GM21447 (cell line): ENCODE measurements at regions not wholly inside any gene's neighbourhood (a gene's known extent, or its start where the extent isn't known, plus 50 kb on each side); places are given as distances from the start of the nearest gene placed in this dataset.
"Not testable (repeated sequence)": the region's sequence is repeated elsewhere in the genome, so short reads cannot be mapped to it uniquely, and the experiment has no call there.

ENCODE experiments used
- ATAC-seq: cut with Tn5 transposase; IDR thresholded peaks from one replicate; pipeline ENCODE4 v1.9.1; 2021; ENCODE audit not compliant: unreplicated experiment

GRCh38 chr2:198544461-198544860 is 740.1 kb downstream of the PLCL1 start:
- ATAC-seq, result no peak

GRCh38 chr2:198534756-198535155 is 730.4 kb downstream of the PLCL1 start:
- ATAC-seq, result no peak

GRCh38 chr2:198525211-198525969 is 721.0 kb downstream of the PLCL1 start:
- no peak for ATAC-seq

GRCh38 chr2:198523710-198524109 is 719.3 kb downstream of the PLCL1 start:
- no peak for ATAC-seq

- ATAC-seq, result no peak
Measured at GRCh38 chr2:198518935-198519334, 714.5 kb downstream of the PLCL1 start.

GRCh38 chr2:198517976-198518375 is 713.6 kb downstream of the PLCL1 start:
- no peak for ATAC-seq

GRCh38 chr2:198508610-198509009 is 704.2 kb downstream of the PLCL1 start:
- not testable (repeated sequence) for ATAC-seq

GRCh38 chr2:198499539-198499938 is 695.1 kb downstream of the PLCL1 start:
- ATAC-seq, result no peak

GRCh38 chr2:198498516-198498915 is 694.1 kb downstream of the PLCL1 start:
- no peak for ATAC-seq

- no peak for ATAC-seq
Measured at GRCh38 chr2:198498048-198498447, 693.7 kb downstream of the PLCL1 start.

GRCh38 chr2:198494931-198495330 is 690.5 kb downstream of the PLCL1 start:
- no peak for ATAC-seq

- no peak for ATAC-seq
Measured at GRCh38 chr2:198490748-198491147, 686.4 kb downstream of the PLCL1 start.

GRCh38 chr2:198488964-198489363 is 684.6 kb downstream of the PLCL1 start:
- ATAC-seq, result no peak

- ATAC-seq, result no peak
Measured at GRCh38 chr2:198483051-198483450, 678.7 kb downstream of the PLCL1 start.

- ATAC-seq, result no peak
Measured at GRCh38 chr2:198479065-198479464, 674.7 kb downstream of the PLCL1 start.

- ATAC-seq, result no peak
Measured at GRCh38 chr2:198478361-198478760, 674.0 kb downstream of the PLCL1 start.

GRCh38 chr2:198476007-198476406 is 671.6 kb downstream of the PLCL1 start:
- ATAC-seq, result no peak

GRCh38 chr2:198471291-198471690 is 666.9 kb downstream of the PLCL1 start:
- ATAC-seq, result no peak

- ATAC-seq, result no peak
Measured at GRCh38 chr2:198468136-198468535, 663.7 kb downstream of the PLCL1 start.

GRCh38 chr2:198465970-198466369 is 661.6 kb downstream of the PLCL1 start:
- no peak for ATAC-seq

GRCh38 chr2:198456418-198456817 is 652.0 kb downstream of the PLCL1 start:
- no peak for ATAC-seq

- ATAC-seq, result no peak
Measured at GRCh38 chr2:198453866-198454265, 649.5 kb downstream of the PLCL1 start.

GRCh38 chr2:198452327-198452726 is 647.9 kb downstream of the PLCL1 start:
- ATAC-seq, result no peak
